Vagina (tissue), 2 donors: ENCODE measurements at regions not wholly inside any gene's neighbourhood (a gene's known extent, or its start where the extent isn't known, plus 50 kb on each side); places are given as distances from the start of the nearest gene placed in this dataset.

Experiments used
- DNase-seq, 2 donors: peaks; one replicate each; pipeline ENCODE4 v3.0.0-alpha.2; 2017; ENCODE audit errors: extremely low spot score in 2 of 2
- H3K27ac ChIP-seq: fragments of 200-600 bp; sonication (generic); one replicate; pipeline ENCODE4 v1.5.1; 2019
- H3K27me3 ChIP-seq: fragments of 200-600 bp; sonication (generic); one replicate; pipeline ENCODE4 v1.5.1; 2019
- H3K36me3 ChIP-seq, 2 donors: fragments of 200-600 bp; sonication (generic); one replicate each; pipeline ENCODE4 v1.5.1; 2017 to 2019
- H3K4me1 ChIP-seq: fragments of 200-600 bp; sonication (generic); one replicate; pipeline ENCODE4 v1.5.1; 2019
- H3K4me3 ChIP-seq, 2 donors: fragments of 200-600 bp; sonication (generic); 1 replicate in 1 of 2; 2 replicates in 1 of 2; pipeline ENCODE4 v1.5.1; 2016 to 2019
- H3K9me3 ChIP-seq: fragments of 200-600 bp; sonication (generic); one replicate; pipeline ENCODE4 v1.5.1; 2019
- CTCF ChIP-seq, 3 experiments: fragments of 450-650 bp in 2 of 3; fragments of 200-600 bp in 1 of 3; sonication (generic) in 1 of 3; IDR thresholded peaks; one replicate each; pipeline ENCODE4 v1.5.1; 2017 to 2019; ENCODE audit warnings: antibody characterized with exemption in 3 of 3, mild to moderate bottlenecking in 2 of 3, moderate library complexity in 2 of 3
- POLR2A ChIP-seq, 2 donors: fragments of 450-650 bp; IDR thresholded peaks; one replicate each; pipeline ENCODE4 v1.6.1; 2017; ENCODE audit warnings: antibody characterized with exemption in 2 of 2, mild to moderate bottlenecking in 2 of 2, moderate library complexity in 2 of 2
- POLR2AphosphoS5 ChIP-seq, 2 donors: sonication (generic); formaldehyde crosslinking; IDR thresholded peaks; one replicate each; pipeline ENCODE4 v1.9.0; 2017; ENCODE audit warnings: antibody characterized with exemption in 2 of 2, mild to moderate bottlenecking in 2 of 2, low read depth in 1 of 2; ENCODE audit not compliant: insufficient read depth in 1 of 2
- intact Hi-C: fragments of 100-400 bp; cut with DNase I; formaldehyde crosslinking; loops from one replicate; pipeline ENCODE4 v1.15.1; 2023

GRCh38 chr12:107590413-107590812, 95.2 kb upstream of the PWP1 start:
- Histone ChIP-seq H3K9me3 (no peaks in the 10 kb centered on the region), H3K4me3 (no peak overlapping the region), H3K36me3 (no peaks in the 10 kb centered on the region), H3K4me1 (no peaks in the 10 kb centered on the region), H3K27me3 (no peaks in the 10 kb centered on the region), H3K27ac (no peak overlapping the region)
- TF ChIP-seq POLR2A (IDR thresholded peaks at IDR 0.05): no peak
- no peak for TF ChIP-seq POLR2AphosphoS5 (IDR thresholded peaks at IDR 0.05; ENCODE audit: insufficient read depth in 1 of 2, low read depth in 1 of 2)
- TF ChIP-seq CTCF (IDR thresholded peaks at IDR 0.05): no peak
- DNase-seq: no peak
- intact Hi-C loops: no loop called here

- H3K36me3 ChIP-seq: no peaks in the 10 kb centered on the region
- intact Hi-C loops: no loop called here
- H3K27ac ChIP-seq: no peak overlapping the region
- no peak overlapping the region for H3K4me3 ChIP-seq
- no peaks in the 10 kb centered on the region for H3K27me3 ChIP-seq
- TF ChIP-seq CTCF (IDR thresholded peaks at IDR 0.05): no peak
- no peak for TF ChIP-seq POLR2AphosphoS5 (IDR thresholded peaks at IDR 0.05; ENCODE audit: insufficient read depth in 1 of 2, low read depth in 1 of 2)
- TF ChIP-seq POLR2A (IDR thresholded peaks at IDR 0.05): no peak
- no peaks in the 10 kb centered on the region for H3K4me1 ChIP-seq
- DNase-seq: no peak
- no peaks in the 10 kb centered on the region for H3K9me3 ChIP-seq
Measured at GRCh38 chr12:107590814-107591375, 94.7 kb upstream of the PWP1 start.

GRCh38 chr12:107593713-107594381, 91.8 kb upstream of the PWP1 start:
- intact Hi-C loops: no loop called here
- H3K4me3 ChIP-seq: no peak overlapping the region
- no peak for DNase-seq
- H3K27ac ChIP-seq: no peak overlapping the region
- no peaks in the 10 kb centered on the region for H3K27me3 ChIP-seq
- H3K9me3 ChIP-seq: no peaks in the 10 kb centered on the region
- TF ChIP-seq POLR2A (IDR thresholded peaks at IDR 0.05) (no peak), POLR2AphosphoS5 (IDR thresholded peaks at IDR 0.05; ENCODE audit: insufficient read depth in 1 of 2, low read depth in 1 of 2) (no peak), CTCF (IDR thresholded peaks at IDR 0.05) (no peak)
- no peaks in the 10 kb centered on the region for H3K36me3 ChIP-seq
- no peaks in the 10 kb centered on the region for H3K4me1 ChIP-seq

- no peaks in the 10 kb centered on the region for H3K9me3 ChIP-seq
- TF ChIP-seq POLR2AphosphoS5 (IDR thresholded peaks at IDR 0.05; ENCODE audit: insufficient read depth in 1 of 2, low read depth in 1 of 2): no peak
- no peak for TF ChIP-seq POLR2A (IDR thresholded peaks at IDR 0.05)
- no peak for TF ChIP-seq CTCF (IDR thresholded peaks at IDR 0.05)
- no peak overlapping the region for H3K4me3 ChIP-seq
- H3K36me3 ChIP-seq: no peaks in the 10 kb centered on the region
- H3K27ac ChIP-seq: no peak overlapping the region
- DNase-seq: no peak
- intact Hi-C loops: no loop called here
- H3K27me3 ChIP-seq: no peaks in the 10 kb centered on the region
- no peaks in the 10 kb centered on the region for H3K4me1 ChIP-seq
Measured at GRCh38 chr12:107594995-107595394, 90.6 kb upstream of the PWP1 start.

GRCh38 chr12:107597695-107598410, 87.7 kb upstream of the PWP1 start:
- H3K36me3 ChIP-seq: no peaks in the 10 kb centered on the region
- TF ChIP-seq POLR2AphosphoS5 (IDR thresholded peaks at IDR 0.05; ENCODE audit: insufficient read depth in 1 of 2, low read depth in 1 of 2) (no peak), POLR2A (IDR thresholded peaks at IDR 0.05) (no peak), CTCF (IDR thresholded peaks at IDR 0.05) (no peak)
- H3K27me3 ChIP-seq: no peaks in the 10 kb centered on the region
- H3K4me3 ChIP-seq: no peak overlapping the region
- no peaks in the 10 kb centered on the region for H3K4me1 ChIP-seq
- intact Hi-C loops: no loop called here
- no peak overlapping the region for H3K27ac ChIP-seq
- DNase-seq: no peak
- no peaks in the 10 kb centered on the region for H3K9me3 ChIP-seq
